NCI-H446 (cell line): ENCODE measurements at regions not wholly inside any gene's neighbourhood (a gene's known extent, or its start where the extent isn't known, plus 50 kb on each side); places are given as distances from the start of the nearest gene placed in this dataset.

ENCODE experiments used
- DNase-seq, 2 experiments: peaks; one replicate each; lab custom pipeline; 2025; lab: John Stamatoyannopoulos, UW

DNA sequence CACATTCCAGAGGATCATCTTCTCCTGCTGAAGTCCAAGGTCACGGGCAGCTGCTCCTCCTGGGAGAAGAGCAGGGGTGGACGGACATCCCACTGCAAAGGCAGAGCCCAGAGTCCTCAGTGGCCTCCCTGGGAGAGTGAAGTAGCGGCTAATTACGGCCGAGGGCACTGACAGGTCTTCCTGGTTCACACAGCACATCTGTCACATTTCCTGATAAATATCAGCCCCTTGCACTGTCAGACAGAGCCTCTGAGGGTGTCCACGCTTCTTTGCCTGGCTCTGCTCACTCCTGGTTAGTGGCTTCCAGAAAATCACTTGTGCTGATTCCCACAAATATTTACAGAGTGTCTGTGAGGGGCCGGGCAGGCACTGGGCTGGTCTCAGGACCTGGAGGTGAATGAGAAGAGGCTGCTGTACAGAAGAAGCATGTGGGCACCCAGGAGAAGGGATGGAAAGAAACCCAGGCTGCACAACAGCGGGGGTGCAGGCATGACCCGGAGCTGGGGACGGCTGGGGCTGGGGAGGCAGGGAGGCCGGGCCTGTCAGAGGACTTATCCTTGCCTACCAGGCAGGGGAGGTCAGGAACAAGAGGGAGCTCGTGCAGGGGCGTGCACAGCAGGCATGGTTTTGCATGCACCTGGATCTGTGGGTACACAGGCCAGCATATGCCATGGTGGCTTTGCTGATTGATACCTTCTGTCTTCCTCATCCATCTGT is 258.2 kb upstream of the TNRC6C start:
- DNase-seq = no peak

DNA sequence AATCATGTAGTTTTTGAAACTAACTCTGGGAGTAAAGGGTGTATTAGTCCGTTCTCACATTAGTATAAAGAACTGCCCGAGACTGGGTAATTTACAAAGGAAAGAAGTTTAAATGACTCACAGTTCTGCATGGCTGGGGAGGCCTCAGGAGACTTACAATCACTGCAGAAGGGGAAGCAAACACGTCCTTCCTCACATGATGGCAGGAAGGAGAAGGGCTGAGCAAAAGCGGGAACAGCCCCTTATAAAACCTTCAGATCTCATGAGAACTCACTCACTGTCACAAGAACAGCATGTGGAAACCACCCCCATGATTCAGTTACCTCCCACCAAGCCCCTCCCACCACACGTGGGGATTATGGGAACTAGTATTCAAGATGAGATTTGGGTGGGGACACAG is 256.5 kb upstream of the TNRC6C start:
- no peak for DNase-seq

- DNase-seq = no peak
Measured at GRCh38 chr17:77704048-77704815, 254.3 kb upstream of the TNRC6C start.

DNA sequence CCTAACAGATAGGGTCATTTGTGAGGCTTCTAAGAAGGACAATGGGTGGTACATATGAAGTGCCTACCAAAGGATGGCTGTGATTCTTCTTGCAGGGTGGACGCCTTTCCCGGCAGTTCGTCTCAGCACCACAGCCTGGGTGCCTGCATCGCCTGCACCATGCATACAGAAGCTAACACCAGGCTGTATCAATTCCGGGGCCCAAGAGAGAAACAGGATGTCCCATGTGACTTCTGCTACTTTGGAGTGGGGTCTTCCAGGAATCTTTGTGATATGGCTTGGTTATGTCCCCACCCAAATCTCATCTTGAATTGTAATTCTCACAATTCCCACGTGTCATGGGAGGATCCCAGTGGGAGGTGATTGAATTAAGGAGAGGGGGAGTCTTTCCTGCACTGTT is 251.6 kb upstream of the TNRC6C start:
- no peak for DNase-seq

- no peak for DNase-seq
Measured at GRCh38 chr17:77707546-77707945, 251.0 kb upstream of the TNRC6C start.

- no peak for DNase-seq
Measured at GRCh38 chr17:77708049-77708448, 250.5 kb upstream of the TNRC6C start.

DNA sequence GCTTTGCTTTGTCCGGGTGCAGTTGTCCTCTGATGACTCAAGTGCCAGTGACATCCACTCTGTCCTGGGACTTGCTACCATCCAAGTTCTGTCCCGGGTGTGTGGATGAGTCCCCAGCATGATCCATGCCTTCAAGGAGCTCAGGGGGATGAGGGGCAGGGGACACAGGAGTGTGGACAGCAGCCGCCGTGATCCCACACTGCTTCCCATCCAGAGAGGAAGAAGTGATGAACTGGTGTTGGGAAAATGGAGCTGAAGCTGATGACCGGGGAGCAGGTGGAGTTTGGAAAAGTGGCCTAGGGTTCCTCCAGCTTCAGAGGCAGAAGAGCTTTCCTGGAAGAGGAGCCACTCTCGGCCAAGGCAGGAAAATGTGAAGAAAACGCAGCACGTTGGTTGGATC is 249.6 kb upstream of the TNRC6C start:
- DNase-seq = no peak

- DNase-seq = no peak
Measured at GRCh38 chr17:77709594-77709993, 248.9 kb upstream of the TNRC6C start.

DNA sequence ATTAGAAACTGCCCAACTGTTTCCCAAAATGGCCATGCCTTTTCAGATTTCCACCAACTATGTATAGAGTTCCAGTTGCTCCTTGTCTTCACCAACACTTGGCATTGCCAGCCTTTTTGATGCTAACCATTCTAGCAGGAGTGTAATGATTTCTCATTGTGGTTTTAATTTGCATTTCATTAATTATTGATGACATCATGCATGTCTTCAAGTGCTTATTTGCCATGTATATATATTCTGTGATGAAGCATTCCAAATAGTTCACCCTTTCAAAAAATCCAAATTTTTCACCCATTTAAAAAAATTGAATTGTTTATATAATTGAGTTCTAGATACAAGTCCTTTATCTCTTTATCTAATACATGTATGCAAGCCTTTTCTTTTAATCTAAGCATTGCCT is 245.9 kb upstream of the TNRC6C start:
- DNase-seq = no peak

- no peak for DNase-seq
Measured at GRCh38 chr17:77716289-77716926, 242.1 kb upstream of the TNRC6C start.

GRCh38 chr17:77717941-77718668 is 240.4 kb upstream of the TNRC6C start:
- no peak for DNase-seq

GRCh38 chr17:77718669-77718961 is 239.9 kb upstream of the TNRC6C start:
- no peak for DNase-seq

GRCh38 chr17:77719806-77720205 is 238.7 kb upstream of the TNRC6C start:
- DNase-seq = no peak

DNA sequence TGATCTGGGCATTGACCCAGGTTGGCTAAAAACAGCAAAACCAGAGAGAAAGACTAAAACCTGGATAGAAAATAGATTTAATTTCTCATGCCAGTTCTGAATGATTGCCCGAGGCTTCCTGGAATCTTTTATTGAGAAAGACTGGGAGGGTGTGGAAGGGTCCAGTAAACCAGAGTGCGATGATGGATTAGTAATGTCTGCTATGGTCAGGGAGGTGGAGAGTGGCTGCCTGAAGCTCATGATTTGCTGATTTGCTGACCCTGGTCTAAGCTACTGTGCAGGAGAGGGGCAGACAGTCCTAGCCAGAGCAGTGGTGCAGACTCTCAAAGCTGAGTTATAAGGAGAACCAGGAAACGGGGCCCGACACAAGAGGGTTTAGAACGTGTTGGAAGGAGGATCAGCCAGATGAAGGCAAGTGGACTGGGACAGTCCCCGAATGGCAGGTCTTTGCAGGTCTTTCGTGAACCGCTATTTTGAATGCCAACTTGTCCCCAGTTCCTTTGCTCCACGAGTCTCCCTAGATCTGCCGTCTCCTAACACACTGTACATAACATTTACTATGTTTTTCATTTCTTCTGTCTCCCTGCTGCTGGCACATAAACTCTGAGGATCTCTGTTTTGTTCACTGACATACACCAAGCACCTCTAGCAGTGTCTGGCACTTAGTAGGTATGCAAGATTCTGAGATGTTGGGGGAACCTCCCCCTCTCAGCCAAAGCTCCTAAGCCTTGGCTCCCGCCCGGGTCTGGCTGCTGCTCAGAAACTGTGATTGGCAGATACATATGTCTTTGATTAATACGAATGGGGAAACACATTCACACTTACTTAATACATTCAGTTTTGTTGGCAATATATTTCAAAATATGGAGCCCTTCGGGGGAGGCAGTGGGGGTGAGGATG is 237.3 kb upstream of the TNRC6C start:
- DNase-seq = no peak

DNA sequence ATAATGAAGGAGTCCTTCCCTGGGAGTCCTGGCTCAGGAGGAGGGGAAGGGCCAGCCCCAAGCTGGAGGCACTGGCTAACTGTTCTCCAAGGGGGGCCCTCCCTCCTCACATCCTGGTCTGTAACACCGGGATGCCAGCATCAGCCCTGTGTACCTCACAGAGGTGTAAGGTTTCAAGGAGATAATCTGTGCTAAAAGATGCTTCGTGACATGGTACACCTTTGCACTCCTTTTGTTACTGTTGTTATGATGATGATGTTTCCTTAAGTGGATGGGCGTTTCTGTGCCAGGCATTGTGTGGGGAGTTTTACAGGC is 236.7 kb upstream of the TNRC6C start:
- no peak for DNase-seq

DNA sequence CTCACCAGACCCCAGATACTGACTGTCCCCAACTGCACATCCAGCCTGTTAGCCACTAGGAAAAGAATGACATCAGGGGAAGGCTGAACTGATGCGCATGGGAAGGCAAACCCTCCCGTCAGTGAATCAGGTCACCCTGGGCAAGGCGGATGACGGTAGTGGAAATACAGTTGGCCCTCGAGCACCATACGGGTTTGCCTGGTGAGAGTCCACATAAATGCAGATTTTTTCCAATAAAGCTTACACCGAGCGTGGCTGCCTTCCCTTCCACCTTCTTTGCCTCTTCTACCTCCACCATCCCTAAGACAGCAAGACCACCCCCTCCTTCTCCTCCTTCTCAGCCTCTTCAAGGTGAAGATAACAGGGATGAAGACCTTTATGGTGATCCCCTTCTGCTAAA is 236.1 kb upstream of the TNRC6C start:
- no peak for DNase-seq

GRCh38 chr17:77723071-77723908 is 235.2 kb upstream of the TNRC6C start:
- DNase-seq = peak; percentile 29 to 77

DNA sequence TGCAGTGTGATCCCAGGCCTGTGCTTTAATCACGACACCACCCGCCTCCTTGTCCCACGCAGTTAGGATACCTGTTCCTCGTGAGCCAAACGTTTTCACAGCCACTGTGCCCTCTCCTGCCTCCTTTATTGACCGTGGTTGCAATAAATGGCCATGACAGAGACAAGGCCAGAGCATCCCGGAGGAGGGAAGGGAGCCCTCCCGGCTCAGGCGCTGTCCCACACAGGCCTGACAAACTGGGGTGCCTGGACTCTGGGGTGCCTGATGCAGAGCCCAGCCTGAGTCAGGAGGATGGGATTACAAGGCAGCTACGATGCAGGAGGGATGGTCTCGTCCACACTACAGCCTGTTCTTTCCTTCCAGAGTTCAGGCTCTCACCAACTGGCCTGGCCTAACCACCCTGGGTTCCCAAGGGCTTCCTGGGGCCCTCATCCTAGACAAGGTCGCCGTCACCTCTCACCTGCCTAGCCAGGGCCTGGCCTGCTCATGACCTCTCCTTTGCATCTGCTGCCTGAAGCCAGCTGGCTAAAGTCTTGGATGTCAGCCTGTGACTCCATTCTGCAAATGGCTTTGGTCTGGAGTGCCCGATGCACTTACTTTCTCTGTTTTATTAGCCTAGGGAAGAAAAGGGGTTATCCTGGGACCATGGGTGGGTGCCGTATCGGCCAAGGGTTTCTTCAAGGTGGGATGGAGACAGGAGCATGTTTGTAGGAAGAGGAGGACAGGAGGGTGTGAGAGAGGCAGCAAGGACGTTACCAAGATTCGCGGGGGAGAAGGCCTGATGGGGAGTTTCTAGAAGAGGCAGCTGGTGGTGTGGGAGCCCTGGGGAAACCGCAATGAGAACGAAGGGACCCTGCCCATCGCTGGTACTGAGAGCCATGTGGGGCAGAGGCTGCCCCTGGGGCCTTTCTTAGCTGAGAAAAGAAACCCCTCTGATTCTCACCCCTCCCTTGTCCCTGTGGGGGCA is 234.3 kb upstream of the TNRC6C start:
- no peak for DNase-seq

DNA sequence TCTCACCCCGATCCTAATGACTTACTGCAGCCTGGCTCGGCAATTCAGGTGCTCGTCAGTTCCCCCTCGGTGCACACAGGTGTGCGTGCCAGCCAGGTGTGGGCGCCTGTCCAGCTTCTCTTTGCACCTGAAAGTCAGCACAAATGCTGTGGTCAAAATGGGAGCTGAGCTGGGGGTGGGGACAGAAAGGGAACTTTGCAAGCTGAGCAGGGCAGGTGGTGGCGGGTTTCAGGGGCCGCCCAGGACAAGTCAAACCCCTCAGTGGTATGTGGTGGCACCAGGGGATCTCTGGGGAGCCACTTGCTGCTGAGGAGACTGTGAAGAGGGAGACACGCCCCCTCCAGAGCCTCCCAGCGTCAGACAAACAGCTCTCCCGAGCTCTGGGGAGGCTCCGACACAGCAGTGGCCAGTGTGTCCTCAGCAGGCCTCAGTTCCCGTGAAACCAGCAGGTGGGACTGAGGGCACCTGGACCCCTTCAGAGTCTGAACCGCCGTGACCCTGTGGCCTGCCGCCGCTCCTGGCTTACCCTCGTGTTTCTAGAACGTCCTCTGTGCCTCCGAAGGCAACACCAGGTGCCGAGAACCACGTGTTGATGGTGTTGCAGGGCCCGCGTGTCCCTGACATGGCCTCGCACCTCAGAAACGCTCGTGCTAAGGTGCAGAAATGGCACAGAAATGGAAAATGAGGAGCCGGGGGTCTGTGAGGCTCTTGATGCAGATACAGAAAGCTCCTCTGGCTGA is 233.5 kb upstream of the TNRC6C start:
- DNase-seq = no peak
